ENCODE measurements at regions not wholly inside any gene's neighbourhood (a gene's known extent, or its start where the extent isn't known, plus 50 kb on each side); places are given as distances from the start of the nearest gene placed in this dataset.
A peak's percentile ranks its signal among the peaks of the same experiment; 100 is the strongest.

DNA sequence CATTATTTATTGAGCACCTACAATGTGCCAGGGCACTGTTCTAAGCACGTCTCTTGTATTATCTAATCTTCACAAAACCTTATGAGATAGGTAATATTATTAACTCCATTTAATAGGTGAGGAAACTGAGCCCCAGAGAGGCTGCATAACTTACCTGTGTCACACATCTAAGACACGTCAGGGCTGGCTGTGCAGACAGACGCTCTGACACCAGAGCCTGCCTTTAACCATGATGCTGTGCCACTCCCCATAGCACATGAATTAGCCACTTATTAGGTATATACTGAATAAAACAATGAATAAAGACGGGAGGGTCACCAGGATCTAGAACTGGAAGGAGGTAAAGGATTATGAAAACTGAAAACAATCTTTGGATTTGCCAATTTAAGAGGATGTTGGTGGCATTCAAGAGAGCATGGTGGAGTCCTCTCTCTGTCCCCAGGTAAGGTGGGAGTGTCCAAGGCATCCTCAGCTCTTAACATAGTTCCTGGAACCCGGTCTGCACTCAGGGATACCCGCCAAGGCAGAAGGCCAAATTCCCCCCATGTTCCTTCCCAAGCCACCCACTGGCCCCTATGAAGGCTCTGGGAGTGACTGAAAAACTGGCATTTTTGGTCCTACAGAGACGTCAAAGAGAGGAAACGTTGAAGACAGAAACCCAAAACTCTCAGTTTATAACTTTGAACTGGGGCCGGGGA lies 479.7 kb downstream of the FOXO1 start:
- no peak for DNase-seq (ENCODE audit: extremely low spot score)
- CTCF ChIA-PET = no interaction called here
- POLR2A ChIA-PET = interaction anchor here (1.0 kb wide), 1 partner anchor 12 kb away, joined by 3 read pairs; no protein-coding TSS in a partner anchor
- TF ChIP-seq FOXK2 (IDR thresholded peaks at IDR 0.05) (no peak), SP1 (IDR thresholded peaks at IDR 0.05) (no peak), BHLHE40 (IDR thresholded peaks at IDR 0.05; ENCODE audit: borderline replicate concordance) (no peak), L3MBTL2 (conservative IDR thresholded peaks at IDR 0.05) (no peak), TARDBP (IDR thresholded peaks at IDR 0.05) (no peak), SUZ12 (IDR thresholded peaks at IDR 0.05) (no peak), HDGF (IDR thresholded peaks at IDR 0.05; ENCODE audit: borderline replicate concordance) (no peak), ZNF384 (IDR thresholded peaks at IDR 0.05) (no peak)

- peak; percentile 20 for DNase-seq (ENCODE audit: extremely low spot score)
- ChIA-PET POLR2A (interaction anchor here (1.0 kb wide), 1 partner anchor 11 kb away, joined by 3 read pairs; no protein-coding TSS in a partner anchor), CTCF (interaction anchor here (0.7 kb wide), 1 partner anchor 128 kb away, joined by 7 read pairs; no protein-coding TSS in a partner anchor)
- no peak for TF ChIP-seq FOXM1 (IDR thresholded peaks at IDR 0.05; ENCODE audit: borderline replicate concordance)
These were observed 479.1 kb downstream of the FOXO1 start for GRCh38 chr13:40187324-40187795.

DNA sequence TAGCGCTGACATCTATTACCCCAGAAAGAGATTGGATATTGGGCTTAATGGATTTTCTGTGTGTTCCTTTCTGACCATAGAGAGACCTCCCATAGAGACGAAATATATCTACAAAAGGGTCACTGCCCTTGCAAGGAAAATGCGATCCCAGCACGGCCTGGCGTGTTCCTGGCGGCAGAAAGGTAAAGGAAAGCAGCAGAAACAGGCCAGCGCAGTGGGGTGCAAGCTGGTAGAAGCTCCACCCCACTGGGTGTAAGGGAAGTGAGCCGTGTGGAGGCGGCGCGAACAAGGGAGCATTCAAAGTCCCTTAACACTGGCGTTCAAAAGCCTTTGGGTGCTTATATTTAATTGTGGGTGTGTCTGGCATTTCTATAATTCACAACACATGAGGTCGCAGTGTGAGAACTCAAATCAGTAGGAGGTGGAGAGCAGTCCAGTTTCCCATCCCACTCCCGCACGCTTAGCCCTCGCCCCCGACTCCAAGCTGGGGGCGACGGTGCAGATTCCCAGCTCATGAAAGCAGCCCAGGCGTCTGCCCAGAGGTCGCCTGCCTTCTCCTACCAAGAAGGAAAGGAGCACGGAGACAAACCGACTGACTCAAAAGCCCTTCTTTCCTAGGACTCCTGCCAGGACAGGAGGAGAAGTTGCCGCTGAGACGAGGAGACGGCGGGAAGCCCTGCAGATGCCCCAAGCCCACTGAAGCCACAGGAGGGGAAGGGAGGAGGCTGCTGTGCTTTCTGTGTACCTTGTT lies 478.4 kb downstream of the FOXO1 start:
- peak; percentile 32 for DNase-seq (ENCODE audit: extremely low spot score)
- TF ChIP-seq SUZ12 (IDR thresholded peaks at IDR 0.05) = no peak
- TF ChIP-seq NFRKB (IDR thresholded peaks at IDR 0.05) = no peak
- TF ChIP-seq L3MBTL2 (conservative IDR thresholded peaks at IDR 0.05) = peak; percentile 54
- ChIA-PET CTCF (interaction anchor here (0.7 kb wide), 1 partner anchor 128 kb away, joined by 7 read pairs; no protein-coding TSS in a partner anchor), POLR2A (interaction anchor here (1.0 kb wide), 1 partner anchor 11 kb away, joined by 3 read pairs; no protein-coding TSS in a partner anchor)

- TF ChIP-seq, protein P1, sequence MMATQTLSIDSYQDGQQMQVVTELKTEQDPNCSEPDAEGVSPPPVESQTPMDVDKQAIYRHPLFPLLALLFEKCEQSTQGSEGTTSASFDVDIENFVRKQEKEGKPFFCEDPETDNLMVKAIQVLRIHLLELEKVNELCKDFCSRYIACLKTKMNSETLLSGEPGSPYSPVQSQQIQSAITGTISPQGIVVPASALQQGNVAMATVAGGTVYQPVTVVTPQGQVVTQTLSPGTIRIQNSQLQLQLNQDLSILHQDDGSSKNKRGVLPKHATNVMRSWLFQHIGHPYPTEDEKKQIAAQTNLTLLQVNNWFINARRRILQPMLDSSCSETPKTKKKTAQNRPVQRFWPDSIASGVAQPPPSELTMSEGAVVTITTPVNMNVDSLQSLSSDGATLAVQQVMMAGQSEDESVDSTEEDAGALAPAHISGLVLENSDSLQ (IDR thresholded peaks at IDR 0.05) = no peak
- TF ChIP-seq L3MBTL2 (conservative IDR thresholded peaks at IDR 0.05) (no peak), CTBP1 (IDR thresholded peaks at IDR 0.05; ENCODE audit: borderline replicate concordance) (no peak), FOXM1 (IDR thresholded peaks at IDR 0.05; ENCODE audit: borderline replicate concordance) (no peak), FOXA1 (IDR thresholded peaks at IDR 0.05) (no peak), LEF1 (IDR thresholded peaks at IDR 0.05; ENCODE audit: borderline replicate concordance) (no peak), SUZ12 (IDR thresholded peaks at IDR 0.05) (no peak), ARNT (IDR thresholded peaks at IDR 0.05) (no peak)
- no peak for DNase-seq (ENCODE audit: extremely low spot score)
- POLR2A ChIA-PET = no interaction called here
- CTCF ChIA-PET = interaction anchor here (1.4 kb wide), 1 partner anchor 9 kb away, joined by 3 read pairs; no protein-coding TSS in a partner anchor
These were observed 477.0 kb downstream of the FOXO1 start for GRCh38 chr13:40189426-40189825.

DNA sequence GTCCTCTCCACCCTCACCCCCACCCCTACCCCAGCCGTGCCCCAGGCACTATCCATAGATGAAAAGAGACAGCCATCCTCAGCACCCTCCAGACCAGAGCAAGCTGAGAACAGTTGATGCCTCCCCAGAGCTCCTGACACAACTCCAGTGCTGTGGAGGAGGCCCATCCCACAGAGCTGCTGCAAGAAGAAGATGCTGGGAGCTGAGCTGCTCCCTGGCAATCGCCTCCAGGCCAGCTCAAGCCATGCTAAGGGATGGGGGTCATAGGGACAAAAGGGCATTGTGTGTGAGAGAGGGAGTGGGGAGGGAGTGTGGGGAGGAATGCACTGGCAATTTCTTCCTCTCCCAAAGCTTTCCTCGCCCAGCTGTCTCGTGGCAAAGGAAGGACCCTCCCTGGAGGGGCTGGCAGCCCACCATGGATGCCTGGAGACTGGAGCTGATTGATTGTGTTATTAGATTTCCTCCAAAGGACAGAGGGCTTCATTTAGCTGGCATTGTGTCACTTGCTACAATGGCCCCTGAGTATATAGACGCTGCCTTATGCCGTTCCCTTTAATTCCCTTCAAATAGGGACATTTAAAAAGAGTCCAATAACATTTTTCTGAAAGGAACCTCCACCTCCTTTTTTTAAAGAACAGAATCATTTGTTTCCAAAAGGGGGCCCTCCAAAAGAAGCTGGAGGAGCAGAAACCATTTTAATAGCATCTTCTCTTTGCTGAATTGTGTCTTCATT lies 476.4 kb downstream of the FOXO1 start:
- CTCF ChIA-PET = interaction anchor here (1.4 kb wide), 1 partner anchor 10 kb away, joined by 3 read pairs; no protein-coding TSS in a partner anchor
- TF ChIP-seq ARNT (IDR thresholded peaks at IDR 0.05) (no peak), TARDBP (IDR thresholded peaks at IDR 0.05) (no peak), L3MBTL2 (conservative IDR thresholded peaks at IDR 0.05) (no peak)
- no peak for DNase-seq (ENCODE audit: extremely low spot score)
- POLR2A ChIA-PET = no interaction called here

- DNase-seq (ENCODE audit: extremely low spot score) = no peak
- TF ChIP-seq FOXK2 (IDR thresholded peaks at IDR 0.05) (no peak), FOXM1 (IDR thresholded peaks at IDR 0.05; ENCODE audit: borderline replicate concordance) (no peak), HDGF (IDR thresholded peaks at IDR 0.05; ENCODE audit: borderline replicate concordance) (no peak), L3MBTL2 (conservative IDR thresholded peaks at IDR 0.05) (no peak), SUZ12 (IDR thresholded peaks at IDR 0.05) (no peak), ELF4 (IDR thresholded peaks at IDR 0.05) (no peak)
- TF ChIP-seq, protein P1 (IDR thresholded peaks at IDR 0.05) = no peak
- ChIA-PET CTCF (interaction anchor here (1.4 kb wide), 1 partner anchor 10 kb away, joined by 3 read pairs; no protein-coding TSS in a partner anchor), POLR2A (no interaction called here)
These were observed 475.8 kb downstream of the FOXO1 start for GRCh38 chr13:40190641-40191100.
